GM12865 (cell line): ENCODE measurements at regions not wholly inside any gene's neighbourhood (a gene's known extent, or its start where the extent isn't known, plus 50 kb on each side); places are given as distances from the start of the nearest gene placed in this dataset.

ENCODE experiments used
- DNase-seq: peaks from one replicate; pipeline ENCODE4 v3.0.0; 2010; ENCODE audit warnings: low read depth
- H3K4me3 ChIP-seq: 2 replicates; pipeline ENCODE4 v1.5.1; 2011; ENCODE audit warnings: mild to moderate bottlenecking, low read depth, low read length, control low read depth
- TF ChIP-seq, protein P1 (sequence below): IDR thresholded peaks from 2 replicates; pipeline ENCODE4 v1.5.1; 2011; ENCODE audit warnings: low read length, control low read depth, low read depth, inconsistent platforms; ENCODE audit not compliant: insufficient read depth; ENCODE audit errors: missing control alignments

DNA sequence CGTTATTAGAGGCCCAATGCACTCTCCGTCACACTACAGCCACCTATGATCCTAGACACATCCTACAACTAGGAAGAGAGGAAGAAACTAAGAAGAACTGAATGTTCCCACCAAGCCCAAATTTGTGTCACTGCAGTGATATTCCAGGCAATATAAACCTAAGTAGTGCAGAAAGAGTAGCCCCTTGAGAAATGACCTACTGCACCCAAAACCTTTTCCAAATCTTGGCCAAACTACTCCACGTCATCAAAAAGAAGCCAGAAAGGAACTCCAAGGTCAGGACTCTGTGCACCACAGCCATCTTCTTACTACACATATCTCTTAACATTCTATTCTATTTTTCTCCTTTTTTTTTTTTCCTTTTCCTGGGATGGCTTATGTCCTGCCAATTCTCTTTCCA lies 60.2 kb downstream of the ADAMTS1 start:
- no peak overlapping the region for H3K4me3 ChIP-seq
- no peak for DNase-seq
- TF ChIP-seq, protein P1, sequence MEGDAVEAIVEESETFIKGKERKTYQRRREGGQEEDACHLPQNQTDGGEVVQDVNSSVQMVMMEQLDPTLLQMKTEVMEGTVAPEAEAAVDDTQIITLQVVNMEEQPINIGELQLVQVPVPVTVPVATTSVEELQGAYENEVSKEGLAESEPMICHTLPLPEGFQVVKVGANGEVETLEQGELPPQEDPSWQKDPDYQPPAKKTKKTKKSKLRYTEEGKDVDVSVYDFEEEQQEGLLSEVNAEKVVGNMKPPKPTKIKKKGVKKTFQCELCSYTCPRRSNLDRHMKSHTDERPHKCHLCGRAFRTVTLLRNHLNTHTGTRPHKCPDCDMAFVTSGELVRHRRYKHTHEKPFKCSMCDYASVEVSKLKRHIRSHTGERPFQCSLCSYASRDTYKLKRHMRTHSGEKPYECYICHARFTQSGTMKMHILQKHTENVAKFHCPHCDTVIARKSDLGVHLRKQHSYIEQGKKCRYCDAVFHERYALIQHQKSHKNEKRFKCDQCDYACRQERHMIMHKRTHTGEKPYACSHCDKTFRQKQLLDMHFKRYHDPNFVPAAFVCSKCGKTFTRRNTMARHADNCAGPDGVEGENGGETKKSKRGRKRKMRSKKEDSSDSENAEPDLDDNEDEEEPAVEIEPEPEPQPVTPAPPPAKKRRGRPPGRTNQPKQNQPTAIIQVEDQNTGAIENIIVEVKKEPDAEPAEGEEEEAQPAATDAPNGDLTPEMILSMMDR: no peak

DNA sequence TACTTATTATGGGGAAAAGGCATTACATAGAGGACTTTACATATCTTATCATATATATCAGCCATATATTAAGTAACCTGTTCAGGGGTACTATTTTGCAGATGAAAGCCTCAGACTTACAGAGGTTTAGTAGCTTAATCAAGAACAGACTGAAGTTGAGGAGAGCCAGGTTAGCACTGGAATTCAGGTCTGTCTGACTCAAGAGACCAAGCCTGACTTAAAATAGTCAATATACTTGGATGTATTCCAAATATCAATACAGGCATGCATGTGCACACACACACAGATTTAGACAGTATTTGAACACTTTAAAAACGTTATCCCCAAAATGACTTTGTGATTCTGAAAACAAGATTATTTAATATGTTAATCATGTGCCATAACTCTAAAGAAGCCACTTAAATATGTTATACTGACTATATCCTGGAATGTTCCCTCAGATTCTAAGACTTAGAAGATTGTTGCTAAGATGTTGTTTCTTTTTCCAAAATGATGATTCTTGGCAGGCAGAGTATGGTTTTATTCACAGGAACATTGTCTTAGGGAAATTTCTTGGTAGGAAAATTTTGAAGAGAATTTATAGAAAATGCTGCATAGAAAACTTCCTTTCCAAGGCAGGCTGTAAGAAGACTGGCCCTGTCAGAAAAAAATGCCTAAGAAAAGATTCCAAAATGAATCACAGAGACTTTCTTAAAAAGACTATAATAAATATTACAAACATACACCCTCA lies 61.6 kb downstream of the ADAMTS1 start:
- TF ChIP-seq, protein P1: no peak
- no peak overlapping the region for H3K4me3 ChIP-seq
- DNase-seq: no peak

DNA sequence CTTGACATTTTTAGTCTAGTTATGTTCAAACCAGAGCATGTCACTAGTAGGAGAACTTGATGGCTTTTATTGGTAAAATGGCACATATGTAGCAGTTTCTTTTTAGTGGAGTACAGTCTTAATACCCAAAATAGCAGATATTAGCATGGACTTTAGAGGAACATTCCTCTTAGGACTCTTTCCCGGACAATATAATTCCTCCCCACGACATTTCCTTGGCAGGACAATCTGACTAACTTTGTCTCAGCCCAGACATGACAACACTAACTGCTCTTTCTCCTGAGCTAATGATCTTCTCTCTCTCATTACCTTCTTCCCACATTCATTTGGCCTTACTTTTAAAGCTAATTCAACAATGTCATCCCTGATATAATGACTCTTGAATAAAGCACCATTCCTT lies 62.5 kb downstream of the ADAMTS1 start:
- no peak for DNase-seq
- TF ChIP-seq, protein P1: no peak
- no peak overlapping the region for H3K4me3 ChIP-seq

DNA sequence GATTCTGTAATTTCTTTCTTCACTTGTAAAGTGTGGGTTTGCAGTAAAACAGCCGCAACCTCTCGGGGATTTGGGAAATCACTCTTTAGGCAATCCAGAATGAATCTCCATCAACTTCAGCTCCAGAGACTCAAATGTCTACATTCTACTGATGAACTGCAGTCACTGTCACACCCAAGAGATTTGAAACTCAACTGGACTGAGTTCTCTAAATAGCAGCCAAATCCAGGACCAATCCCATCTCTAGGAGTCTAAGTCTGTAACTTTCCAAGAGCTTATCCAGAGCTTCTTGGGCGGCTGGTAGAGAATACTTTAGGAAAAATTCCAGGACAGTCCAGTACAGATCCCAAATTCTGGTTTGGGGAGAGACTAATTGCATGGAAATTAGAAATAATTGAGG lies 62.9 kb downstream of the ADAMTS1 start:
- H3K4me3 ChIP-seq: no peak overlapping the region
- TF ChIP-seq, protein P1: no peak
- no peak for DNase-seq

DNA sequence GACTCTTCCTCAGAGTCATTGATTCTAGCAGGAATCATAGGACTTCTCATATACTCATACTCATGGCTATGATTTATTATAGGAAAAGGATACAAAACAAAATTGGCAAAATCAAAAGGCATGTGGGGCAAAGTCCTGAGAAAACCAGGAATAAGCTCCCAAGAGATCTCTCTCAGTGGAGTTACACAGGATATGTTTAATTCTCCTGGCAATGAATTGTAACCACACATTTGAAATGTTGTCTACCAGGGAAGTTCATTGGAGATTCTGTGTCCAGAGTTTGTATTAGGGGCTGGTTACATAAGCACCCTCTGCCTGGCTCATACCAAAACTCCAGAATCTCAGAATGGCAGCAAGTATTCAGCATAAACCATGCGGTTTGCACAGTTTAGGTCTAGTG lies 63.9 kb downstream of the ADAMTS1 start:
- TF ChIP-seq, protein P1: no peak
- no peak for DNase-seq
- H3K4me3 ChIP-seq: no peak overlapping the region

DNA sequence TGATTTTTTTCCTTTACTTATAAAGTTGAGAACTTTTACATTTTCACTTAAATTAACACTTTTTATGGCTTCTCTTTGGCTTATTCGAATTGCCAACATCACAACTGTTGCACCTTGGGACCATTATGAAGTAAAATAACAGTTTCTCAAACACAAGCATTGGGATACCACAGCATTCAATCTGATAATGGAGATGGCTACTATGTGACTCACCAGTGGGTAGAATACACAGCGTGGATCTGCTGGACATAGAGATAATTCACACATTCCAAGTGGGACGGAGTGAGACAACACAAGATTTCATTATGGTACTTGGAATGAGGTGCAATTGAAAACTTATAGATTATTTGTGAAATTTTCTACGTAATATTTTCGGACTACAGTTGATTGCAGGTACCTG lies 68.0 kb downstream of the ADAMTS1 start:
- DNase-seq: no peak
- TF ChIP-seq, protein P1: no peak
- H3K4me3 ChIP-seq: no peak overlapping the region
